ENCODE measurements at regions not wholly inside any gene's neighbourhood (a gene's known extent, or its start where the extent isn't known, plus 50 kb on each side); places are given as distances from the start of the nearest gene placed in this dataset.

DNA sequence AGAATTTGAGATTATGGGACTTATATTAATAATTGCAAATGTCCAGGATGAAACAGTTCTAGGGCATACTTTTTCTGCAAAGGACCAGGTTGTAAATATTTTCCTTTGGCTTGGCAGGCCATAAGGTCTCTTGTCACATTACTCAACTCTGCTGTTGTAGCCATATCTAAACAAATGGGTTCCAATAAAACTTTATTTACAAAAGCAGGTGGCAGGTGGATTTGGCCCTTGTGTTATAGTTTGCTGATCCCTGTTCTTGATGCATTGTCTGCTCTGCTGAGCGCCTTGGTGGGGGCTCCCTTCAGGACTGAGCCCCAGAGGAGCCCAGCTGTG, 258.5 kb downstream of the FOXD2 start:
- no peak for DNase-seq (ENCODE audit: low read depth, low spot score)
- ChIA-PET CTCF (interaction anchor here (1.1 kb wide), 1 partner anchor 14 kb away, joined by 4 read pairs; no protein-coding TSS in a partner anchor), POLR2A (no interaction called here)
- Histone ChIP-seq H3K4me3 (ENCODE audit: low read depth, low read length) (no peak overlapping the region), H3K27ac (ENCODE audit: low read depth, low read length) (no peak overlapping the region), H3K9me3 (ENCODE audit: control insufficient read depth, insufficient read depth, low read length) (no peaks in the 10 kb centered on the region; the same call in 1 of the 2 replicates), H3K27me3 (ENCODE audit: control insufficient read depth, insufficient read depth, low read length) (peaks cover 6% of the 10 kb centered on the region)
- TF ChIP-seq, protein P1, sequence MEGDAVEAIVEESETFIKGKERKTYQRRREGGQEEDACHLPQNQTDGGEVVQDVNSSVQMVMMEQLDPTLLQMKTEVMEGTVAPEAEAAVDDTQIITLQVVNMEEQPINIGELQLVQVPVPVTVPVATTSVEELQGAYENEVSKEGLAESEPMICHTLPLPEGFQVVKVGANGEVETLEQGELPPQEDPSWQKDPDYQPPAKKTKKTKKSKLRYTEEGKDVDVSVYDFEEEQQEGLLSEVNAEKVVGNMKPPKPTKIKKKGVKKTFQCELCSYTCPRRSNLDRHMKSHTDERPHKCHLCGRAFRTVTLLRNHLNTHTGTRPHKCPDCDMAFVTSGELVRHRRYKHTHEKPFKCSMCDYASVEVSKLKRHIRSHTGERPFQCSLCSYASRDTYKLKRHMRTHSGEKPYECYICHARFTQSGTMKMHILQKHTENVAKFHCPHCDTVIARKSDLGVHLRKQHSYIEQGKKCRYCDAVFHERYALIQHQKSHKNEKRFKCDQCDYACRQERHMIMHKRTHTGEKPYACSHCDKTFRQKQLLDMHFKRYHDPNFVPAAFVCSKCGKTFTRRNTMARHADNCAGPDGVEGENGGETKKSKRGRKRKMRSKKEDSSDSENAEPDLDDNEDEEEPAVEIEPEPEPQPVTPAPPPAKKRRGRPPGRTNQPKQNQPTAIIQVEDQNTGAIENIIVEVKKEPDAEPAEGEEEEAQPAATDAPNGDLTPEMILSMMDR (IDR thresholded peaks at IDR 0.05; ENCODE audit: low read depth, low read length), result no peak

- POLR2A ChIA-PET, result no interaction called here
- Histone ChIP-seq H3K27me3 (ENCODE audit: control insufficient read depth, insufficient read depth, low read length) (peaks cover 6% of the 10 kb centered on the region), H3K27ac (ENCODE audit: low read depth, low read length) (no peak overlapping the region), H3K9me3 (ENCODE audit: control insufficient read depth, insufficient read depth, low read length) (no peaks in the 10 kb centered on the region; the same call in 1 of the 2 replicates), H3K4me3 (ENCODE audit: low read depth, low read length) (no peak overlapping the region)
- CTCF ChIA-PET, result no interaction called here
- DNase-seq (ENCODE audit: low read depth, low spot score), result no peak
- TF ChIP-seq, protein P1 (IDR thresholded peaks at IDR 0.05; ENCODE audit: low read depth, low read length), result no peak
Observed at GRCh38 chr1:47696737-47697441, 259.0 kb downstream of the FOXD2 start.

DNA sequence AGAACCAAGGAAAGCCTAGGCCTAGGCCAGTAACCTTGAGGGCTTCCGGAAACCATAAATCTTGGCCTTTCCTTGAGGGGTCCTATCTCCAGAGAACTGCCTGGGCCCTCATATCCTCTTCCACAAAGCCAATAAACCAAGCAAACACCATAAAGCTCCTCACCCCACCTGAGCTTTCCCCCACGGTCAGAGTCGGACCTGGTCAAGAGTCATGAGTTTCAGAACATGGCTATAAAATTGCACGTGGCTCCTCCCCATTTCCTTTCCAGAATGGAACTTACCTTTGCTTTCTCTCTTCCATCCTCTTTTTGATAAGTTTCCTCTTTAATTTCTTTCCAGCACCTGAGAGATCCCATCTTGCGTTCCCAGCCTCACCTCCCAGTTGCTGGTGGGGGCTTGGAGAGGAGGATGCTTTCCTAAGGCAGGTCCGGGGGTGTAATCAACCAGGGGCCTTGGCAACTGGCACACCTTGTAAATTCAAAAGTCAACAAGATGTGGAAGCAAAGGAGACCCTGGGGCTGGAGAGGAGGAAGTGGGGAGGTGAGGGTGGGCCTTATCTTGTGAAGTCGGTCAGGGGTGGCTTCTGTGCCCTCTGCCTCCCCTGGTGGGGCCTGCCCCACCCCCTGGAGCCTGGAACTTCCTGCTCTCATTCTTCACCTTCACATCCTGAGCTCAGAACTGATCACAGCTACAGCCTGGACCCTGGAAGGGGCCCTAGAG, 259.9 kb downstream of the FOXD2 start:
- DNase-seq (ENCODE audit: low read depth, low spot score), result no peak
- ChIA-PET CTCF (interaction anchor here (1.1 to 1.5 kb wide), 2 partner anchors 13 to 28 kb away, joined by 3 to 5 read pairs; no protein-coding TSS in a partner anchor), POLR2A (no interaction called here)
- Histone ChIP-seq H3K27me3 (ENCODE audit: control insufficient read depth, insufficient read depth, low read length) (peaks cover 6% of the 10 kb centered on the region), H3K9me3 (ENCODE audit: control insufficient read depth, insufficient read depth, low read length) (no peaks in the 10 kb centered on the region; the same call in 1 of the 2 replicates), H3K4me3 (ENCODE audit: low read depth, low read length) (no peak overlapping the region), H3K27ac (ENCODE audit: low read depth, low read length) (no peak overlapping the region)
- TF ChIP-seq, protein P1 (IDR thresholded peaks at IDR 0.05; ENCODE audit: low read depth, low read length), result no peak

DNA sequence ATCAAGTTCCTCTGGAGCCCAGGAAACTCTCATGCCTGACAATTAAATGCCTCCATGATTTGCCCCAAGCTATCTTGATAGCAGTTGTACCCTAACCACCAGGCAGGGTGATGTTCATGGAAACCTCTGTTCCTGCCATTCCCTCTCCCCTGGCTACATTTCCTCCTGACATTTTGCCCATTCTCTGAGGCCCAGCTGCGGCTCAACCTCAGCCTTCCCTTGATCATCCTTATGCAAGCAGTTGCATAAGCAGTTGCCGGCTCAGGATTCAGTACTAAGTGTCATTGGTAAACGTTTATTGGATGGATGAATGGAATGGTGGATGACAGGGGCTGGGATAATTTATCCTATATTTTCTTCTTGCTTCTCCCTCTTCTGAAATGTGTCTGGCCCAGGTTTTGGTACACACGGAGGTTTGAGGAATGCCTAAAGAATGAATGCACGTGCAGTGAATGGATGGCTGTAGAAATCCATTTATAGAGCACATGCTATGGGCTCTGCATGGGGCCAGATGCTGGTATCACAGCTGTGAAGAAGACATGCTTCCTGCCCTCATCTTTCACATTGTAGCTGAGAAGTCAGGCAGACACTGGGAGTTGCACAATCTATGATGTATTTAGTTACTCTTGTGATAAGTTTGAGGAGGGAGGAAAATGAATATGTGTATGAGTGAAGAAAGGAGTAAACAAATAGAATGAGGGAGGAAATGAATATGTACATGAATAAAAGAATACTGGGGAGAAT, 261.8 kb downstream of the FOXD2 start:
- ChIA-PET POLR2A (no interaction called here), CTCF (interaction anchor here (0.5 to 1.7 kb wide), 5 partner anchors 26 to 267 kb away, joined by 3 to 6 read pairs (median 5); partner anchors contain the start of gene FOXD2)
- H3K4me3 ChIP-seq (ENCODE audit: low read depth, low read length), result no peak overlapping the region
- TF ChIP-seq, protein P1 (IDR thresholded peaks at IDR 0.05; ENCODE audit: low read depth, low read length), result no peak
- H3K27ac ChIP-seq (ENCODE audit: low read depth, low read length), result no peak overlapping the region
- peaks cover 13% of the 10 kb centered on the region for H3K27me3 ChIP-seq (ENCODE audit: control insufficient read depth, insufficient read depth, low read length)
- DNase-seq (ENCODE audit: low read depth, low spot score), result no peak
- no peaks in the 10 kb centered on the region; the same call in 1 of the 2 replicates for H3K9me3 ChIP-seq (ENCODE audit: control insufficient read depth, insufficient read depth, low read length)
